ENCODE measurements at regions not wholly inside any gene's neighbourhood (a gene's known extent, or its start where the extent isn't known, plus 50 kb on each side); places are given as distances from the start of the nearest gene placed in this dataset.

GRCh38 chr7:52708846-52709245, 326.6 kb upstream of the POM121L12 start:
- TF ChIP-seq TARDBP (IDR thresholded peaks at IDR 0.05) (no peak), BHLHE40 (IDR thresholded peaks at IDR 0.05; ENCODE audit: borderline replicate concordance) (no peak), L3MBTL2 (conservative IDR thresholded peaks at IDR 0.05) (no peak), SP1 (IDR thresholded peaks at IDR 0.05) (no peak), ZNF384 (IDR thresholded peaks at IDR 0.05) (no peak), FOXA1 (IDR thresholded peaks at IDR 0.05) (no peak), LEF1 (IDR thresholded peaks at IDR 0.05; ENCODE audit: borderline replicate concordance) (no peak), CTBP1 (IDR thresholded peaks at IDR 0.05; ENCODE audit: borderline replicate concordance) (no peak), ELF4 (IDR thresholded peaks at IDR 0.05) (no peak)
- POLR2A ChIA-PET = no interaction called here
- CTCF ChIA-PET = no interaction called here
- DNase-seq (ENCODE audit: extremely low spot score) = no peak

GRCh38 chr7:52705768-52706167, 329.7 kb upstream of the POM121L12 start:
- no peak for DNase-seq (ENCODE audit: extremely low spot score)
- ChIA-PET CTCF (no interaction called here), POLR2A (no interaction called here)
- no peak for TF ChIP-seq CTBP1 (IDR thresholded peaks at IDR 0.05; ENCODE audit: borderline replicate concordance)

GRCh38 chr7:52700349-52700748, 335.1 kb upstream of the POM121L12 start:
- ChIA-PET CTCF (no interaction called here), POLR2A (no interaction called here)
- TF ChIP-seq BHLHE40 (IDR thresholded peaks at IDR 0.05; ENCODE audit: borderline replicate concordance) = no peak
- TF ChIP-seq ARNT (IDR thresholded peaks at IDR 0.05) = no peak
- TF ChIP-seq L3MBTL2 (conservative IDR thresholded peaks at IDR 0.05) = no peak
- TF ChIP-seq SP1 (IDR thresholded peaks at IDR 0.05) = no peak
- no peak for TF ChIP-seq TARDBP (IDR thresholded peaks at IDR 0.05)
- TF ChIP-seq ZNF384 (IDR thresholded peaks at IDR 0.05) = no peak
- TF ChIP-seq LEF1 (IDR thresholded peaks at IDR 0.05; ENCODE audit: borderline replicate concordance) = no peak
- no peak for TF ChIP-seq FOXA1 (IDR thresholded peaks at IDR 0.05)
- no peak for TF ChIP-seq SUZ12 (IDR thresholded peaks at IDR 0.05)
- TF ChIP-seq, protein P1, sequence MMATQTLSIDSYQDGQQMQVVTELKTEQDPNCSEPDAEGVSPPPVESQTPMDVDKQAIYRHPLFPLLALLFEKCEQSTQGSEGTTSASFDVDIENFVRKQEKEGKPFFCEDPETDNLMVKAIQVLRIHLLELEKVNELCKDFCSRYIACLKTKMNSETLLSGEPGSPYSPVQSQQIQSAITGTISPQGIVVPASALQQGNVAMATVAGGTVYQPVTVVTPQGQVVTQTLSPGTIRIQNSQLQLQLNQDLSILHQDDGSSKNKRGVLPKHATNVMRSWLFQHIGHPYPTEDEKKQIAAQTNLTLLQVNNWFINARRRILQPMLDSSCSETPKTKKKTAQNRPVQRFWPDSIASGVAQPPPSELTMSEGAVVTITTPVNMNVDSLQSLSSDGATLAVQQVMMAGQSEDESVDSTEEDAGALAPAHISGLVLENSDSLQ (IDR thresholded peaks at IDR 0.05) = no peak
- no peak for TF ChIP-seq CTBP1 (IDR thresholded peaks at IDR 0.05; ENCODE audit: borderline replicate concordance)
- TF ChIP-seq FOXM1 (IDR thresholded peaks at IDR 0.05; ENCODE audit: borderline replicate concordance) = no peak
- no peak for TF ChIP-seq FOXK2 (IDR thresholded peaks at IDR 0.05)
- DNase-seq (ENCODE audit: extremely low spot score) = no peak

- ChIA-PET POLR2A (no interaction called here), CTCF (no interaction called here)
- no peak for DNase-seq (ENCODE audit: extremely low spot score)
- no peak for TF ChIP-seq ELF4 (IDR thresholded peaks at IDR 0.05)
- no peak for TF ChIP-seq FOXM1 (IDR thresholded peaks at IDR 0.05; ENCODE audit: borderline replicate concordance)
- no peak for TF ChIP-seq FOXK2 (IDR thresholded peaks at IDR 0.05)
- no peak for TF ChIP-seq FOXA1 (IDR thresholded peaks at IDR 0.05)
- TF ChIP-seq SUZ12 (IDR thresholded peaks at IDR 0.05) = no peak
- no peak for TF ChIP-seq HDGF (IDR thresholded peaks at IDR 0.05; ENCODE audit: borderline replicate concordance)
- no peak for TF ChIP-seq ARNT (IDR thresholded peaks at IDR 0.05)
- no peak for TF ChIP-seq SP1 (IDR thresholded peaks at IDR 0.05)
- TF ChIP-seq CTBP1 (IDR thresholded peaks at IDR 0.05; ENCODE audit: borderline replicate concordance) = no peak
These were observed 339.3 kb upstream of the POM121L12 start for GRCh38 chr7:52695973-52696595.

GRCh38 chr7:52691257-52691656, 344.2 kb upstream of the POM121L12 start:
- ChIA-PET CTCF (no interaction called here), POLR2A (no interaction called here)
- no peak for DNase-seq (ENCODE audit: extremely low spot score)
- no peak for TF ChIP-seq CTBP1 (IDR thresholded peaks at IDR 0.05; ENCODE audit: borderline replicate concordance)
- no peak for TF ChIP-seq SUZ12 (IDR thresholded peaks at IDR 0.05)
- TF ChIP-seq FOXA1 (IDR thresholded peaks at IDR 0.05) = no peak
- TF ChIP-seq FOXK2 (IDR thresholded peaks at IDR 0.05) = no peak
- TF ChIP-seq FOXM1 (IDR thresholded peaks at IDR 0.05; ENCODE audit: borderline replicate concordance) = no peak
- no peak for TF ChIP-seq LEF1 (IDR thresholded peaks at IDR 0.05; ENCODE audit: borderline replicate concordance)
- TF ChIP-seq HDGF (IDR thresholded peaks at IDR 0.05; ENCODE audit: borderline replicate concordance) = no peak
- TF ChIP-seq ELF4 (IDR thresholded peaks at IDR 0.05) = no peak
- no peak for TF ChIP-seq ZNF384 (IDR thresholded peaks at IDR 0.05)
- TF ChIP-seq L3MBTL2 (conservative IDR thresholded peaks at IDR 0.05) = no peak
- TF ChIP-seq SP1 (IDR thresholded peaks at IDR 0.05) = no peak

GRCh38 chr7:52689912-52690311, 345.5 kb upstream of the POM121L12 start:
- POLR2A ChIA-PET = no interaction called here
- no peak for TF ChIP-seq L3MBTL2 (conservative IDR thresholded peaks at IDR 0.05)
- no peak for TF ChIP-seq SUZ12 (IDR thresholded peaks at IDR 0.05)
- TF ChIP-seq ELF4 (IDR thresholded peaks at IDR 0.05) = no peak
- no peak for TF ChIP-seq FOXA1 (IDR thresholded peaks at IDR 0.05)
- TF ChIP-seq BHLHE40 (IDR thresholded peaks at IDR 0.05; ENCODE audit: borderline replicate concordance) = no peak
- TF ChIP-seq LEF1 (IDR thresholded peaks at IDR 0.05; ENCODE audit: borderline replicate concordance) = no peak
- TF ChIP-seq, protein P1 (IDR thresholded peaks at IDR 0.05) = no peak
- TF ChIP-seq HDGF (IDR thresholded peaks at IDR 0.05; ENCODE audit: borderline replicate concordance) = no peak
- no peak for TF ChIP-seq SP1 (IDR thresholded peaks at IDR 0.05)
- no peak for TF ChIP-seq NFRKB (IDR thresholded peaks at IDR 0.05)
- TF ChIP-seq FOXK2 (IDR thresholded peaks at IDR 0.05) = no peak
- no peak for TF ChIP-seq ARNT (IDR thresholded peaks at IDR 0.05)
- TF ChIP-seq ZNF384 (IDR thresholded peaks at IDR 0.05) = no peak
- no peak for TF ChIP-seq TARDBP (IDR thresholded peaks at IDR 0.05)
- no peak for DNase-seq (ENCODE audit: extremely low spot score)
- CTCF ChIA-PET = interaction anchor here (0.6 kb wide), 1 partner anchor 379 kb away, joined by 3 read pairs; no protein-coding TSS in a partner anchor

DNA sequence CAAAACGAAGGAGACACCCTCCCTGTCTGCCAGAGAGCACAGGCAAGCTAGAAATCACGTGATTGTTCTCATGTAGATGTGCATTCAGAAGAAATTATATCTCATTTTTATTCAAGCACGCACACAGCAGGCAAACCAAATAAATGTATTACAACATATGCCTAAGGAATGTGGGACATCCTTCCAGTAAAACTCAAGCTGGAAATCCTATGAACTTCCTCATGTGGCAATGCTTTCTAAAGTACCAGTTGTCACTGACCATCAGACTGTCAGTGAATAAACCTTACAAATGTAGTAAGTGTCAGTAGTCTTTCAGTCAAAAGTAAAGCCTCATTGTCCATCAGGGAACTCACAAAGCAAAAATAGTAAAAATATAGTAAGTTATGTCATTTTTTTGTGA, 350.1 kb upstream of the POM121L12 start:
- POLR2A ChIA-PET = no interaction called here
- CTCF ChIA-PET = no interaction called here
- DNase-seq (ENCODE audit: extremely low spot score) = no peak
- no peak for TF ChIP-seq TARDBP (IDR thresholded peaks at IDR 0.05)
- TF ChIP-seq ZNF384 (IDR thresholded peaks at IDR 0.05) = no peak
- no peak for TF ChIP-seq FOXK2 (IDR thresholded peaks at IDR 0.05)
- no peak for TF ChIP-seq BHLHE40 (IDR thresholded peaks at IDR 0.05; ENCODE audit: borderline replicate concordance)
- TF ChIP-seq ELF4 (IDR thresholded peaks at IDR 0.05) = no peak
- TF ChIP-seq NFRKB (IDR thresholded peaks at IDR 0.05) = no peak
- no peak for TF ChIP-seq FOXA1 (IDR thresholded peaks at IDR 0.05)
- TF ChIP-seq, protein P1 (IDR thresholded peaks at IDR 0.05) = no peak
- no peak for TF ChIP-seq L3MBTL2 (conservative IDR thresholded peaks at IDR 0.05)
- no peak for TF ChIP-seq FOXM1 (IDR thresholded peaks at IDR 0.05; ENCODE audit: borderline replicate concordance)
- no peak for TF ChIP-seq SP1 (IDR thresholded peaks at IDR 0.05)
- no peak for TF ChIP-seq CTBP1 (IDR thresholded peaks at IDR 0.05; ENCODE audit: borderline replicate concordance)
- no peak for TF ChIP-seq ARNT (IDR thresholded peaks at IDR 0.05)
- no peak for TF ChIP-seq SUZ12 (IDR thresholded peaks at IDR 0.05)
- no peak for TF ChIP-seq LEF1 (IDR thresholded peaks at IDR 0.05; ENCODE audit: borderline replicate concordance)
- TF ChIP-seq HDGF (IDR thresholded peaks at IDR 0.05; ENCODE audit: borderline replicate concordance) = no peak

Data from HEK293T (cell line).